Natural killer cell treated with Interleukin-12 subunit alpha and Interleukin-12 subunit beta and Interleukin-15 and Interleukin-18, amount 100 ng/mL, for 72 hours (primary cell): ENCODE measurements at regions not wholly inside any gene's neighbourhood (a gene's known extent, or its start where the extent isn't known, plus 50 kb on each side); places are given as distances from the start of the nearest gene placed in this dataset.

Source experiments
- ATAC-seq, 2 donors: fragments of 150-1000 bp; cut with Tn5 transposase in 1 of 2; sonication (Bioruptor Pico), chemical (Tn5 transposase) in 1 of 2; 2 replicates each; pipeline ENCODE4 v1.10.0; 2021
- DNase-seq: peaks from one replicate; pipeline ENCODE4 v3.0.0; 2022; ENCODE audit warnings: low spot score
- H3K27ac Mint-ChIP-seq, 2 donors: 1 replicate in 1 of 2; 2 replicates in 1 of 2; pipeline ENCODE4 v1.8.0; 2022; ENCODE audit warnings: mixed read lengths in 2 of 2, mild to moderate bottlenecking in 1 of 2, moderate library complexity in 1 of 2
- H3K27me3 Mint-ChIP-seq, 2 donors: 1 replicate in 1 of 2; 2 replicates in 1 of 2; pipeline ENCODE4 v1.8.0; 2022; ENCODE audit warnings: mixed read lengths in 2 of 2
- H3K36me3 Mint-ChIP-seq: one replicate; pipeline ENCODE4 v1.8.0; 2022; ENCODE audit warnings: mixed read lengths
- H3K4me1 Mint-ChIP-seq, 2 donors: 1 replicate in 1 of 2; 2 replicates in 1 of 2; pipeline ENCODE4 v1.8.0; 2022; ENCODE audit warnings: low read depth in 2 of 2, mixed read lengths in 2 of 2, mild to moderate bottlenecking in 1 of 2
- H3K4me3 Mint-ChIP-seq: one replicate; pipeline ENCODE4 v1.8.0; 2022; ENCODE audit warnings: mixed read lengths
- H3K9me3 Mint-ChIP-seq: 2 replicates; pipeline ENCODE4 v1.8.0; 2022; ENCODE audit warnings: mixed read lengths

- Mint-ChIP-seq H3K4me3 (no peak overlapping the region), H3K27me3 (peaks cover 0 to 9% of the 10 kb centered on the region in 2 donors), H3K9me3 (no peaks in the 10 kb centered on the region), H3K36me3 (no peaks in the 10 kb centered on the region), H3K4me1 (no peaks in the 10 kb centered on the region), H3K27ac (no peak overlapping the region)
- ATAC-seq (no peak), DNase-seq (no peak)
These were observed 169.1 kb downstream of the GUCY2F start for GRCh38 chrX:109312757-109313156.

- H3K4me1 Mint-ChIP-seq = no peaks in the 10 kb centered on the region
- no peaks in the 10 kb centered on the region for H3K9me3 Mint-ChIP-seq
- H3K27ac Mint-ChIP-seq = no peak overlapping the region
- DNase-seq = no peak
- peaks cover 0 to 8% of the 10 kb centered on the region in 2 donors for H3K27me3 Mint-ChIP-seq
- ATAC-seq = no peak
- H3K36me3 Mint-ChIP-seq = no peaks in the 10 kb centered on the region
- H3K4me3 Mint-ChIP-seq = no peak overlapping the region
These were observed 171.9 kb downstream of the GUCY2F start for GRCh38 chrX:109310031-109310430.

GRCh38 chrX:109301177-109301576, 180.7 kb downstream of the GUCY2F start:
- Mint-ChIP-seq H3K4me3 (no peak overlapping the region), H3K27me3 (no peaks in the 10 kb centered on the region), H3K9me3 (no peaks in the 10 kb centered on the region), H3K36me3 (no peaks in the 10 kb centered on the region), H3K4me1 (no peaks in the 10 kb centered on the region), H3K27ac (no peak overlapping the region)
- ATAC-seq (no peak), DNase-seq (no peak)

- H3K9me3 Mint-ChIP-seq = no peaks in the 10 kb centered on the region
- no peak overlapping the region for H3K27ac Mint-ChIP-seq
- H3K27me3 Mint-ChIP-seq = no peaks in the 10 kb centered on the region
- DNase-seq (no peak), ATAC-seq (no peak)
- H3K36me3 Mint-ChIP-seq = no peaks in the 10 kb centered on the region
- H3K4me1 Mint-ChIP-seq = no peaks in the 10 kb centered on the region
- H3K4me3 Mint-ChIP-seq = no peak overlapping the region
These were observed 181.5 kb downstream of the GUCY2F start for GRCh38 chrX:109300415-109300814.

GRCh38 chrX:109299091-109299490, 182.8 kb downstream of the GUCY2F start:
- Mint-ChIP-seq H3K4me1 (no peaks in the 10 kb centered on the region), H3K9me3 (no peaks in the 10 kb centered on the region), H3K27me3 (no peaks in the 10 kb centered on the region), H3K36me3 (no peaks in the 10 kb centered on the region), H3K4me3 (no peak overlapping the region), H3K27ac (no peak overlapping the region)
- ATAC-seq (no peak), DNase-seq (no peak)

- H3K9me3 Mint-ChIP-seq = peaks cover 3% of the 10 kb centered on the region
- DNase-seq = no peak
- peaks cover 0 to 2% of the 10 kb centered on the region in 2 donors for H3K27me3 Mint-ChIP-seq
- no peaks in the 10 kb centered on the region for H3K4me1 Mint-ChIP-seq
- no peak for ATAC-seq
- H3K36me3 Mint-ChIP-seq = no peaks in the 10 kb centered on the region
- no peak overlapping the region for H3K27ac Mint-ChIP-seq
- H3K4me3 Mint-ChIP-seq = no peak overlapping the region
These were observed 187.6 kb downstream of the GUCY2F start for GRCh38 chrX:109294097-109294814.

- no peaks in the 10 kb centered on the region for H3K4me1 Mint-ChIP-seq
- peaks cover 0 to 13% of the 10 kb centered on the region in 2 donors for H3K27me3 Mint-ChIP-seq
- DNase-seq (no peak), ATAC-seq (no peak)
- no peak overlapping the region for H3K27ac Mint-ChIP-seq
- no peaks in the 10 kb centered on the region for H3K36me3 Mint-ChIP-seq
- H3K4me3 Mint-ChIP-seq = no peak overlapping the region
- no peaks in the 10 kb centered on the region for H3K9me3 Mint-ChIP-seq
These were observed 198.0 kb downstream of the GUCY2F start for GRCh38 chrX:109283870-109284269.

- no peak for DNase-seq
- no peak overlapping the region for H3K27ac Mint-ChIP-seq
- H3K4me3 Mint-ChIP-seq = no peak overlapping the region
- H3K27me3 Mint-ChIP-seq = peaks cover 0 to 10% of the 10 kb centered on the region in 2 donors
- no peaks in the 10 kb centered on the region for H3K4me1 Mint-ChIP-seq
- H3K36me3 Mint-ChIP-seq = no peaks in the 10 kb centered on the region
- no peak for ATAC-seq
- H3K9me3 Mint-ChIP-seq = no peaks in the 10 kb centered on the region
These were observed 200.2 kb downstream of the GUCY2F start for GRCh38 chrX:109281483-109282275.

GRCh38 chrX:109274806-109275205, 207.1 kb downstream of the GUCY2F start:
- Mint-ChIP-seq H3K27ac (no peak overlapping the region), H3K4me3 (no peak overlapping the region), H3K4me1 (no peaks in the 10 kb centered on the region), H3K9me3 (no peaks in the 10 kb centered on the region), H3K27me3 (peaks cover 0 to 6% of the 10 kb centered on the region in 2 donors), H3K36me3 (no peaks in the 10 kb centered on the region)
- ATAC-seq (no peak), DNase-seq (no peak)

GRCh38 chrX:109270580-109271484, 211.1 kb downstream of the GUCY2F start:
- no peaks in the 10 kb centered on the region for H3K4me1 Mint-ChIP-seq
- no peak overlapping the region for H3K27ac Mint-ChIP-seq
- H3K9me3 Mint-ChIP-seq = no peaks in the 10 kb centered on the region
- DNase-seq (no peak), ATAC-seq (peak in 1 of 2 donors; percentile 57)
- no peaks in the 10 kb centered on the region for H3K36me3 Mint-ChIP-seq
- peaks cover 0 to 4% of the 10 kb centered on the region in 2 donors for H3K27me3 Mint-ChIP-seq
- H3K4me3 Mint-ChIP-seq = no peak overlapping the region

GRCh38 chrX:109268340-109268739, 213.5 kb downstream of the GUCY2F start:
- no peak overlapping the region for H3K27ac Mint-ChIP-seq
- H3K9me3 Mint-ChIP-seq = no peaks in the 10 kb centered on the region
- no peak overlapping the region for H3K4me3 Mint-ChIP-seq
- no peak for ATAC-seq
- no peak for DNase-seq
- H3K4me1 Mint-ChIP-seq = no peaks in the 10 kb centered on the region
- H3K36me3 Mint-ChIP-seq = no peaks in the 10 kb centered on the region
- H3K27me3 Mint-ChIP-seq = peaks cover 0 to 4% of the 10 kb centered on the region in 2 donors

- Mint-ChIP-seq H3K36me3 (no peaks in the 10 kb centered on the region), H3K27ac (no peak overlapping the region), H3K4me1 (no peaks in the 10 kb centered on the region), H3K9me3 (no peaks in the 10 kb centered on the region), H3K4me3 (no peak overlapping the region), H3K27me3 (peaks cover 0 to 7% of the 10 kb centered on the region in 2 donors)
- ATAC-seq (no peak), DNase-seq (no peak)
These were observed 215.9 kb downstream of the GUCY2F start for GRCh38 chrX:109266034-109266433.

- H3K27me3 Mint-ChIP-seq = peaks cover 0 to 4% of the 10 kb centered on the region in 2 donors
- no peaks in the 10 kb centered on the region for H3K4me1 Mint-ChIP-seq
- no peak overlapping the region for H3K4me3 Mint-ChIP-seq
- ATAC-seq (no peak), DNase-seq (no peak)
- no peaks in the 10 kb centered on the region for H3K9me3 Mint-ChIP-seq
- no peaks in the 10 kb centered on the region for H3K36me3 Mint-ChIP-seq
- no peak overlapping the region for H3K27ac Mint-ChIP-seq
These were observed 217.0 kb downstream of the GUCY2F start for GRCh38 chrX:109264878-109265277.
